Spleen (tissue), 11 donors: ENCODE measurements at regions not wholly inside any gene's neighbourhood (a gene's known extent, or its start where the extent isn't known, plus 50 kb on each side); places are given as distances from the start of the nearest gene placed in this dataset.
"Not testable (repeated sequence)": the region's sequence is repeated elsewhere in the genome, so short reads cannot be mapped to it uniquely, and the experiment has no call there.

Experiments used
- DNase-seq: peaks from one replicate; pipeline ENCODE4 v3.0.0-alpha.2; 2020
- H3K27ac ChIP-seq, 8 donors: fragments of 200-600 bp; sonication (generic) in 7 of 8; 1 replicate in 4 of 8; 2 replicates in 4 of 8; pipeline versions ENCODE4 v1.5.0 to v1.8.0; 2016 to 2021; ENCODE audit warnings: inconsistent platforms in 4 of 8, mild to moderate bottlenecking in 4 of 8, moderate library complexity in 1 of 8
- H3K27me3 ChIP-seq, 7 donors: fragments of 200-600 bp; sonication (generic) in 6 of 7; replicated peaks in 1 of 7; 1 replicate in 4 of 7; 2 replicates in 3 of 7; pipeline versions ENCODE4 v1.5.0 to v1.8.0; 2016 to 2021; ENCODE audit warnings: inconsistent platforms in 3 of 7, mild to moderate bottlenecking in 1 of 7
- H3K36me3 ChIP-seq, 6 donors: fragments of 200-600 bp; sonication (generic) in 5 of 6; 1 replicate in 4 of 6; 2 replicates in 2 of 6; pipeline versions ENCODE4 v1.5.0 to v1.8.0; 2016 to 2021; ENCODE audit warnings: inconsistent platforms in 2 of 6
- H3K4me1 ChIP-seq, 6 donors: fragments of 200-600 bp; sonication (generic) in 5 of 6; 1 replicate in 3 of 6; 2 replicates in 3 of 6; pipeline versions ENCODE4 v1.5.0 to v1.8.0; 2016 to 2021; ENCODE audit warnings: inconsistent platforms in 3 of 6
- H3K4me3 ChIP-seq, 8 donors: fragments of 200-600 bp; sonication (generic) in 7 of 8; 1 replicate in 4 of 8; 2 replicates in 4 of 8; pipeline versions ENCODE4 v1.5.0 to v1.8.0; 2016 to 2021; ENCODE audit warnings: inconsistent platforms in 4 of 8, mild to moderate bottlenecking in 4 of 8, moderate library complexity in 2 of 8
- H3K9me3 ChIP-seq, 8 donors: fragments of 200-600 bp; sonication (generic) in 7 of 8; 1 replicate in 4 of 8; 2 replicates in 4 of 8; pipeline versions ENCODE4 v1.5.0 to v1.8.0; 2016 to 2021; ENCODE audit warnings: inconsistent platforms in 4 of 8
- WGBS, 5 donors: extraction: QIAGEN DNeasy Blood & Tissue Kit in 3 of 5; methylation state at CpG; one replicate each; pipeline versions ENCODE4 v1.1.5 to v1.1.7; 2013 to 2018; 5-methylcytosine and 5-hydroxymethylcytosine counted together
- intact Hi-C: fragments of 100-400 bp; cut with DNase I; formaldehyde crosslinking; loops from one replicate; pipeline ENCODE4 v1.15.0; 2023; ENCODE audit warnings: low total_unique reads
- microRNA-seq, 3 donors: library from miRNA; unstranded; fragments of <30 nt; microRNA quantifications; one replicate each; pipeline versions ENCODE4 to v1.1.0, GENCODE V29; 2019 to 2020
- small RNA-seq, 4 donors: library from RNA; depleted of rRNA; stranded (forward); fragments of <200 nt; gene quantifications; one replicate each; pipeline ENCODE3, GENCODE V24; 2016
- donor health status: healthy with polysubstance abuse.
- donor health status: DM: no; HTN: no; CAD: no; lungs with moderate emphysema.
- donor health status: DM: no; HTN: no; CAD: no.
- donor health status: Bipolar disorder and iron deficiency.
- donor health status: healthy.
- donor health status: DM: no; HTN: no; CAD: no.
- donor health status: DM: yes; HTN: yes; CAD: no.

DNA sequence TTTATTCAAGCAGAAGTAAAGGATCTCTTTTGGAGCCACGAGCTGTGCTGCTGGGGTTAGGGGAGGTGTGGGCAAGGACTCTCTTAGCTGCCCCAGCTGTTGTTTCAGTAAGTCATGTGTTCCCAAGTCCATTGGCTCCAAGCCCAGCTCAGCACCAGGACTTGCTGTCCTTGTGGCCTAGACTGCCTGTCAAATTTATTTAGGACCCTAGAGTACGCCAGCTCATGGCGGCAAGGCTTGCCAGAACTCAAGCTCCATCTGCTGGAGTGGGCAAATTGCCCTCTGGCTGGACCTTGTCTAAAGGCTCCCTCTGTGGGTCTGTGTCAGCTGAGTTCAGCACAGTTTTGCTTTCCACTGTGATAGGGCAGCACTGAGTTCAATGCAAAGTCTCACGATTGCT lies 106.6 kb upstream of the POTEB2 start:
- intact Hi-C loops, H3K4me3 ChIP-seq, H3K27me3 ChIP-seq, H3K36me3 ChIP-seq, DNase-seq, H3K27ac ChIP-seq, H3K4me1 ChIP-seq, H3K9me3 ChIP-seq: not testable (repeated sequence)
- WGBS, 5 donors = 50 to 87% (median 68%) methylated on average over 2 to 3 of the region's 4 CpGs; no CpG with 5 or more reads in 2 of the 5 donors

DNA sequence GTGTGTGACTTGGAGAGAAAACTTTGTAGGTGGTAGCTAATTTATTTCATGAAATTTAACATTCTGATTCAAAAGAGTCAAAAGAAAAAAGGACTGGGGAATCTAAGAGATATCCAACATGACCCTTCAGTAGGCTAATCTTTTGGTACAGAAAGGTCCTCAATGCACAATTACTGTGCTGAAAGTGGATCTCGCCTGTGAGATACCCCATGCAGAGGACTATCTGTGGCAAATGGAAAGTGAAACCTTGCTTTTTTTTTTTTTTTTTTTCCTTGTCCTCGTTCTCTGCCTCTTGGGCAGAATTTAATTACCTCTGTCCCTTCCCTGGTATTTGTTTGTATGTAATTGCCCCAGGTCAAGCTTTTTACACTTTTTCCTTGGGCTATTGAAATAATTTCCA lies 93.2 kb upstream of the POTEB2 start:
- H3K4me1 ChIP-seq, DNase-seq, H3K4me3 ChIP-seq, H3K27ac ChIP-seq, intact Hi-C loops, H3K9me3 ChIP-seq, H3K27me3 ChIP-seq, H3K36me3 ChIP-seq: not testable (repeated sequence)
- WGBS, 5 donors = 0 to 17% (median 6%) methylated on average over 1 to 2 of the region's 2 CpGs; no CpG with 5 or more reads in 2 of the 5 donors

DNA sequence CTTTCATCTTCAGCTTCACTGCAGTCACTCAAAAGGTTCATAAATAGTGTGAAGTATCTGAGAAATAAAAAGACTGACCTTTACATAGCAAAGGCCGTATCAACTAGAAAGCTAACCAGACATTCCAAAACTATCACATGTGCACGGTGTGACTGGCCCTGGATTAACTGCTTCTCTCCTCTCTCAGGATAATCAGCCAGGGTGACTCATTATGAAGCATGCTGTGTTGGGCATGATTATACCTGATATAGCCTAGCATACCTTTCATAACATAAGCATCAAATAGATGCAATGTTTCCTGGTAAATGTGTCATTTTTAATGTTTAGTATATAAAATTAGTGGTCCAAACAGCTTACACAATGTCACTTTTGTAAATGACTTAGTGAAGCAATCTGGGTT lies 63.2 kb upstream of the POTEB2 start:
- H3K9me3 ChIP-seq, H3K27ac ChIP-seq, H3K4me3 ChIP-seq, DNase-seq, H3K36me3 ChIP-seq, H3K4me1 ChIP-seq, H3K27me3 ChIP-seq, intact Hi-C loops: not testable (repeated sequence)
- no CpG with 5 or more reads among the region's 2 CpGs for WGBS, 5 donors

Small RNA genes in the stretch of these regions (microRNA-seq; reads per million reads assigned to microRNA genes)
- gene MIR5701-1 = 0 reads per million in 3 donors

Small RNA genes in the stretch of these regions (small RNA-seq; reads per million reads assigned to genes)
- gene IGHD1OR15-1B = 0 reads per million in 4 donors
- gene IGHD2OR15-2B = 0 reads per million in 4 donors
- 0 reads per million in 4 donors for gene IGHD3OR15-3B
- 0 reads per million in 4 donors for gene IGHD4OR15-4B
- 0 reads per million in 4 donors for gene IGHD5OR15-5B
- gene MIR5701-1 = 0 reads per million in 4 donors
- gene RN7SL400P = 0 reads per million in 4 donors
